SIG-M5 treated with dmso at 0.1 percent for 504 hours (cell line): ENCODE measurements at regions not wholly inside any gene's neighbourhood (a gene's known extent, or its start where the extent isn't known, plus 50 kb on each side); places are given as distances from the start of the nearest gene placed in this dataset.

Experiments used
- DNase-seq: peaks from one replicate; lab custom pipeline; 2025; ENCODE audit not compliant: unreplicated experiment; lab: John Stamatoyannopoulos, UW

- no peak for DNase-seq
Observed at GRCh38 chr10:118246332-118247295, 95.5 kb downstream of the FAM204A start.

GRCh38 chr10:118243907-118244306, 98.2 kb downstream of the FAM204A start:
- no peak for DNase-seq

- DNase-seq, result peak; percentile 47
Observed at GRCh38 chr10:118241229-118242137, 100.6 kb downstream of the FAM204A start.

GRCh38 chr10:118239236-118239630, 102.9 kb downstream of the FAM204A start:
- no peak for DNase-seq

GRCh38 chr10:118238573-118239235, 103.4 kb downstream of the FAM204A start:
- no peak for DNase-seq

GRCh38 chr10:118237930-118238329, 104.2 kb downstream of the FAM204A start:
- no peak for DNase-seq

- DNase-seq, result no peak
Observed at GRCh38 chr10:118234683-118235082, 107.4 kb downstream of the FAM204A start.

- DNase-seq, result no peak
Observed at GRCh38 chr10:118220346-118220850, 121.7 kb downstream of the FAM204A start.

- DNase-seq, result no peak
Observed at GRCh38 chr10:118218562-118218961, 123.6 kb downstream of the FAM204A start.

GRCh38 chr10:118216571-118217170, 125.5 kb downstream of the FAM204A start:
- no peak for DNase-seq

GRCh38 chr10:118216020-118216419, 126.1 kb downstream of the FAM204A start:
- no peak for DNase-seq

GRCh38 chr10:118214776-118215175, 127.3 kb downstream of the FAM204A start:
- DNase-seq, result no peak

GRCh38 chr10:118213436-118213835, 128.7 kb downstream of the FAM204A start:
- no peak for DNase-seq

- DNase-seq, result no peak
Observed at GRCh38 chr10:118210276-118210675, 131.8 kb downstream of the FAM204A start.

GRCh38 chr10:118209215-118209614, 132.9 kb downstream of the FAM204A start:
- no peak for DNase-seq

- DNase-seq, result no peak
Observed at GRCh38 chr10:118207470-118208007, 134.6 kb downstream of the FAM204A start.

- no peak for DNase-seq
Observed at GRCh38 chr10:118204292-118204943, 137.7 kb downstream of the FAM204A start.

GRCh38 chr10:118203461-118203860, 138.7 kb downstream of the FAM204A start:
- no peak for DNase-seq

GRCh38 chr10:118195729-118196128, 146.4 kb downstream of the FAM204A start:
- DNase-seq, result no peak

- DNase-seq, result no peak
Observed at GRCh38 chr10:118193642-118194041, 146.9 kb upstream of the RAB11FIP2 start.
